ENCODE measurements at regions not wholly inside any gene's neighbourhood (a gene's known extent, or its start where the extent isn't known, plus 50 kb on each side); places are given as distances from the start of the nearest gene placed in this dataset.

GRCh38 chr19:46945694-46946489, 73.7 kb upstream of the NPAS1 start:
- Histone ChIP-seq H2AFZ (ENCODE audit: low read length) (no peak overlapping the region), H3K27me3 (ENCODE audit: insufficient read depth, low read length) (no peaks in the 10 kb centered on the region), H3K27ac (ENCODE audit: low read depth, low read length, poor library complexity, severe bottlenecking) (no peak overlapping the region), H3F3A (ENCODE audit: insufficient read depth, low read length) (no peaks in the 10 kb centered on the region), H3K4me3 (ENCODE audit: low read depth, low read length, poor library complexity, severe bottlenecking) (no peak overlapping the region), H4K20me1 (ENCODE audit: insufficient read depth, low read length) (no peaks in the 10 kb centered on the region), H3K9me2 (ENCODE audit: low read depth, low read length) (no peaks in the 10 kb centered on the region), H3K36me3 (ENCODE audit: insufficient read depth, low read length) (peaks cover 66% of the 10 kb centered on the region), H3K9ac (ENCODE audit: low read length) (no peak overlapping the region), H3K4me2 (ENCODE audit: low read length) (no peak overlapping the region), H3K9me3 (ENCODE audit: low read length) (no peaks in the 10 kb centered on the region), H3K4me1 (ENCODE audit: insufficient read depth, low read length, severe bottlenecking) (peaks cover 17% of the 10 kb centered on the region), H3K79me2 (ENCODE audit: insufficient read depth, low read length) (0 out of 2 replicates have a peak, but pooled peaks cover 2% of the 10 kb centered on the region)
- TF ChIP-seq EZH2 (IDR thresholded peaks at IDR 0.05; ENCODE audit: borderline replicate concordance, low read length) (no peak), CTCF (IDR thresholded peaks at IDR 0.05; ENCODE audit: low read length) (no peak)

GRCh38 chr19:46946611-46947238, 72.9 kb upstream of the NPAS1 start:
- Histone ChIP-seq H3K27ac (ENCODE audit: low read depth, low read length, poor library complexity, severe bottlenecking) (no peak overlapping the region), H3K4me2 (ENCODE audit: low read length) (no peak overlapping the region), H3K9me3 (ENCODE audit: low read length) (no peaks in the 10 kb centered on the region), H3K9ac (ENCODE audit: low read length) (no peak overlapping the region), H3K27me3 (ENCODE audit: insufficient read depth, low read length) (no peaks in the 10 kb centered on the region), H3K79me2 (ENCODE audit: insufficient read depth, low read length) (no peaks in the 10 kb centered on the region), H3K4me3 (ENCODE audit: low read depth, low read length, poor library complexity, severe bottlenecking) (no peak overlapping the region), H4K20me1 (ENCODE audit: insufficient read depth, low read length) (no peaks in the 10 kb centered on the region), H3K9me2 (ENCODE audit: low read depth, low read length) (no peaks in the 10 kb centered on the region), H3K36me3 (ENCODE audit: insufficient read depth, low read length) (peaks cover 67% of the 10 kb centered on the region; the same call in 1 of the 2 replicates), H3F3A (ENCODE audit: insufficient read depth, low read length) (no peaks in the 10 kb centered on the region), H3K4me1 (ENCODE audit: insufficient read depth, low read length, severe bottlenecking) (peaks cover 25% of the 10 kb centered on the region), H2AFZ (ENCODE audit: low read length) (no peak overlapping the region)
- TF ChIP-seq CTCF (IDR thresholded peaks at IDR 0.05; ENCODE audit: low read length), result no peak
- no peak for TF ChIP-seq EZH2 (IDR thresholded peaks at IDR 0.05; ENCODE audit: borderline replicate concordance, low read length)

- Histone ChIP-seq H3K36me3 (ENCODE audit: insufficient read depth, low read length) (peaks cover 67% of the 10 kb centered on the region), H2AFZ (ENCODE audit: low read length) (no peak overlapping the region), H3K27me3 (ENCODE audit: insufficient read depth, low read length) (no peaks in the 10 kb centered on the region), H3K79me2 (ENCODE audit: insufficient read depth, low read length) (no peaks in the 10 kb centered on the region), H3K9me3 (ENCODE audit: low read length) (no peaks in the 10 kb centered on the region), H4K20me1 (ENCODE audit: insufficient read depth, low read length) (no peaks in the 10 kb centered on the region), H3K9ac (ENCODE audit: low read length) (no peak overlapping the region), H3K4me1 (ENCODE audit: insufficient read depth, low read length, severe bottlenecking) (peaks cover 25% of the 10 kb centered on the region), H3K4me2 (ENCODE audit: low read length) (no peak overlapping the region), H3F3A (ENCODE audit: insufficient read depth, low read length) (no peaks in the 10 kb centered on the region), H3K4me3 (ENCODE audit: low read depth, low read length, poor library complexity, severe bottlenecking) (no peak overlapping the region), H3K9me2 (ENCODE audit: low read depth, low read length) (no peaks in the 10 kb centered on the region), H3K27ac (ENCODE audit: low read depth, low read length, poor library complexity, severe bottlenecking) (no peak overlapping the region)
- no peak for TF ChIP-seq EZH2 (IDR thresholded peaks at IDR 0.05; ENCODE audit: borderline replicate concordance, low read length)
- TF ChIP-seq CTCF (IDR thresholded peaks at IDR 0.05; ENCODE audit: low read length), result no peak
These were observed 71.8 kb upstream of the NPAS1 start for GRCh38 chr19:46947866-46948265.
